SU-DHL-6 (cell line): ENCODE measurements at regions not wholly inside any gene's neighbourhood (a gene's known extent, or its start where the extent isn't known, plus 50 kb on each side); places are given as distances from the start of the nearest gene placed in this dataset.

ENCODE experiments used
- CTCF ChIP-seq: fragments of 200-600 bp; sonication (generic); IDR thresholded peaks from one replicate; pipeline ENCODE4 v1.5.1; 2017; ENCODE audit warnings: antibody characterized with exemption, mild to moderate bottlenecking, low read length, moderate library complexity; ENCODE audit not compliant: insufficient read depth, poor library complexity, severe bottlenecking
- EZH2phosphoT487 ChIP-seq: fragments of 200-600 bp; sonication (generic), shearing (Covaris generic); conservative IDR thresholded peaks from 2 replicates; pipeline ENCODE4 v1.6.1; 2018; ENCODE audit warnings: mild to moderate bottlenecking, antibody characterized with exemption, low read length, moderate library complexity, mixed read lengths

GRCh38 chr18:1503847-1504246, 599.2 kb downstream of the ADCYAP1 start:
- TF ChIP-seq CTCF = no peak
- no peak for TF ChIP-seq EZH2phosphoT487
